SK-N-SH (cell line): ENCODE measurements at regions not wholly inside any gene's neighbourhood (a gene's known extent, or its start where the extent isn't known, plus 50 kb on each side); places are given as distances from the start of the nearest gene placed in this dataset.

Experiments
- CTCF ChIP-seq: fragments of 200-600 bp; sonication (generic); IDR thresholded peaks from 2 replicates; pipeline ENCODE4 v1.6.1; 2017; ENCODE audit warnings: antibody characterized with exemption, mild to moderate bottlenecking, moderate library complexity
- EP300 ChIP-seq, 2 experiments: IDR thresholded peaks; 2 replicates each; pipeline versions ENCODE4 v1.4.0 to v1.6.1; 2012; ENCODE audit warnings: borderline replicate concordance in 1 of 2, low read depth in 1 of 2, low read length in 1 of 2
- GABPA ChIP-seq: IDR thresholded peaks from 2 replicates; pipeline ENCODE4 v1.4.0; 2012; ENCODE audit warnings: low read depth, mild to moderate bottlenecking
- GATA2 ChIP-seq: sonication (generic); formaldehyde crosslinking; IDR thresholded peaks from 2 replicates; pipeline ENCODE4 v1.5.0; 2020; ENCODE audit warnings: mild to moderate bottlenecking, missing genetic modification reagents
- JUND ChIP-seq: IDR thresholded peaks from 2 replicates; pipeline ENCODE4 v1.4.0; 2012
- MAX ChIP-seq: IDR thresholded peaks from 2 replicates; pipeline ENCODE4 v1.4.0; 2012; ENCODE audit warnings: low read depth
- POLR2AphosphoS5 ChIP-seq: IDR thresholded peaks from 2 replicates; pipeline ENCODE4 v1.6.1; 2012; ENCODE audit warnings: low read depth, low read length
- RCOR1 ChIP-seq: fragments of 150-350 bp; IDR thresholded peaks from 2 replicates; pipeline ENCODE4 v1.6.1; 2017; ENCODE audit warnings: antibody characterized with exemption, low read length
- RFX5 ChIP-seq: IDR thresholded peaks from 2 replicates; pipeline ENCODE4 v1.6.1; 2012; ENCODE audit warnings: mild to moderate bottlenecking, improper control_type of control experiment, low read length
- TAF1 ChIP-seq: IDR thresholded peaks from 2 replicates; pipeline ENCODE4 v1.6.1; 2012; ENCODE audit warnings: low read depth, mild to moderate bottlenecking, low read length, moderate library complexity, borderline replicate concordance

- no peak for TF ChIP-seq RCOR1
- TF ChIP-seq CTCF: no peak
- TF ChIP-seq TAF1: no peak
- no peak for TF ChIP-seq RFX5
- TF ChIP-seq JUND: no peak
- no peak for TF ChIP-seq GATA2 (CRISPR knock-in tag)
- no peak for TF ChIP-seq MAX
- TF ChIP-seq GABPA: no peak
- no peak for TF ChIP-seq POLR2AphosphoS5
- TF ChIP-seq EP300 (IDR thresholded peaks at IDR 0.05; ENCODE audit: borderline replicate concordance in 1 of 2, low read depth in 1 of 2, low read length in 1 of 2): no peak
Measured at GRCh38 chr6:18334251-18334650, 52.9 kb upstream of the RNF144B start.
